ENCODE measurements at regions not wholly inside any gene's neighbourhood (a gene's known extent, or its start where the extent isn't known, plus 50 kb on each side); places are given as distances from the start of the nearest gene placed in this dataset.

DNA sequence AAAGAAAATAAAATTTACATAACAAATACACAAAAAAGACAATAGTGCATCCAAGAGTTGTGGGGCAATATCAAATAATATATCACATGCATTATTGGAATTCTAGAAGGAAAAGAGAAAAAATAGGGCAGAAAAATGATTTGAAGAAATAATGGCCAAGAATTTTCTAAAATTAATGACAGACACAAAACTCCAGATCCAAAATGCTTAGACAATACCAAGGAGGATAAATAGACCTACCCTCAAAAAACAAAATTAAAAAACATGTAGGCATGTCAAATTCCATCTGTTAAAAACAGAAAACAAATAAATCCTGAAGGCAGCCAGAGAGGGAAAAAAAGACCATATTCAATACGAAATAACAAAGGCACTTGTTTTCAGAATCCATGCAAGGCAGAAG is 191.5 kb upstream of the ZNF536 start:
- ChIA-PET POLR2A (interaction anchor here (0.8 kb wide), 1 partner anchor 884 kb away, joined by 3 read pairs; no protein-coding TSS in a partner anchor), CTCF (ENCODE audit: low intra/inter-chr PET ratio) (no interaction called here)
- Histone ChIP-seq H3K9me1 (ENCODE audit: control insufficient read depth, insufficient read depth, low read length) (no peaks in the 10 kb centered on the region), H3K4me1 (replicated peaks in 1 of 2; ENCODE audit: control insufficient read depth in 2 of 2, insufficient read depth in 2 of 2, low read length in 2 of 2) (no peaks in the 10 kb centered on the region), H3K4me2 (ENCODE audit: insufficient read depth, low read length) (no peak overlapping the region), H3K9ac (ENCODE audit: insufficient read depth in 1 of 2, low read depth in 2 of 2, low read length in 2 of 2) (no peak overlapping the region), H2AFZ (ENCODE audit: low read depth, low read length) (no peak overlapping the region), H4K20me1 (replicated peaks; ENCODE audit: control insufficient read depth, insufficient read depth, low read length) (no peaks in the 10 kb centered on the region), H3K4me3 (no peak overlapping the region), H3K27ac (ENCODE audit: extremely low read depth, low read depth, low read length) (no peak overlapping the region), H3K9me3 (replicated peaks; ENCODE audit: control insufficient read depth, insufficient read depth, low read depth, low read length) (no peaks in the 10 kb centered on the region), H3K27me3 (ENCODE audit: control insufficient read depth in 2 of 2, insufficient read depth in 2 of 2, low read length in 2 of 2) (no peaks in the 10 kb centered on the region), H3K79me2 (ENCODE audit: control insufficient read depth, insufficient read depth, low read length) (no peaks in the 10 kb centered on the region), H3K36me3 (ENCODE audit: control insufficient read depth, insufficient read depth, low read length) (no peaks in the 10 kb centered on the region)
- BruUV-seq (replicated peaks), result no TSS peak
- in situ Hi-C loops (cut with MboI), result no loop called here
- no peak for ATAC-seq
- no peak for DNase-seq (ENCODE audit: extremely low read depth in 1 of 4, low spot score in 3 of 4)
- whole genome bisulfite sequencing (ENCODE audit: insufficient coverage, low coverage, missing lambda C conversion rate), result 0% methylated on average over 1 of the region's 1 CpG
- intact Hi-C loops (cut with micrococcal nuclease), result no loop called here
- FAIRE-seq, result no peak
- TF ChIP-seq RBM22 (IDR thresholded peaks at IDR 0.05; ENCODE audit: low read depth, low read length, poor library complexity, severe bottlenecking) (no peak), ZNF146 (CRISPR knock-in tag; IDR thresholded peaks at IDR 0.05; ENCODE audit: unreplicated experiment) (no peak), RBM39 (optimal IDR thresholded peaks at IDR 0.05; ENCODE audit: low read depth, low read length) (no peak), KLF13 (tag; IDR thresholded peaks at IDR 0.05; ENCODE audit: borderline replicate concordance, low read depth) (no peak), HDGF (IDR thresholded peaks at IDR 0.05) (no peak), SIN3B (IDR thresholded peaks at IDR 0.05; ENCODE audit: low read depth) (no peak), ZNF24 (IDR thresholded peaks at IDR 0.05) (no peak), ZBTB8A (IDR thresholded peaks at IDR 0.05; ENCODE audit: partially characterized antibody) (no peak), BDP1 (IDR thresholded peaks at IDR 0.05; ENCODE audit: insufficient read depth, insufficient read length) (no peak), RHOXF2B (CRISPR knock-in tag; conservative IDR thresholded peaks at IDR 0.05) (no peak), DACH1 (IDR thresholded peaks at IDR 0.05; ENCODE audit: partially characterized antibody) (no peak), SREBF1 (IDR thresholded peaks at IDR 0.05; ENCODE audit: borderline replicate concordance, low read depth, low read length) (no peak), GATA2 (CRISPR knock-in tag; IDR thresholded peaks at IDR 0.05) (no peak)
- TF ChIP-seq, protein P1, sequence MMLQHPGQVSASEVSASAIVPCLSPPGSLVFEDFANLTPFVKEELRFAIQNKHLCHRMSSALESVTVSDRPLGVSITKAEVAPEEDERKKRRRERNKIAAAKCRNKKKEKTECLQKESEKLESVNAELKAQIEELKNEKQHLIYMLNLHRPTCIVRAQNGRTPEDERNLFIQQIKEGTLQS (IDR thresholded peaks at IDR 0.05), result no peak
- TF ChIP-seq, protein P1 (CRISPR knock-in tag; conservative IDR thresholded peaks at IDR 0.05), result no peak
- TF ChIP-seq, protein P2, sequence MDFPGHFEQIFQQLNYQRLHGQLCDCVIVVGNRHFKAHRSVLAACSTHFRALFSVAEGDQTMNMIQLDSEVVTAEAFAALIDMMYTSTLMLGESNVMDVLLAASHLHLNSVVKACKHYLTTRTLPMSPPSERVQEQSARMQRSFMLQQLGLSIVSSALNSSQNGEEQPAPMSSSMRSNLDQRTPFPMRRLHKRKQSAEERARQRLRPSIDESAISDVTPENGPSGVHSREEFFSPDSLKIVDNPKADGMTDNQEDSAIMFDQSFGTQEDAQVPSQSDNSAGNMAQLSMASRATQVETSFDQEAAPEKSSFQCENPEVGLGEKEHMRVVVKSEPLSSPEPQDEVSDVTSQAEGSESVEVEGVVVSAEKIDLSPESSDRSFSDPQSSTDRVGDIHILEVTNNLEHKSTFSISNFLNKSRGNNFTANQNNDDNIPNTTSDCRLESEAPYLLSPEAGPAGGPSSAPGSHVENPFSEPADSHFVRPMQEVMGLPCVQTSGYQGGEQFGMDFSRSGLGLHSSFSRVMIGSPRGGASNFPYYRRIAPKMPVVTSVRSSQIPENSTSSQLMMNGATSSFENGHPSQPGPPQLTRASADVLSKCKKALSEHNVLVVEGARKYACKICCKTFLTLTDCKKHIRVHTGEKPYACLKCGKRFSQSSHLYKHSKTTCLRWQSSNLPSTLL (IDR thresholded peaks at IDR 0.05), result no peak
- TF ChIP-seq, protein P3, sequence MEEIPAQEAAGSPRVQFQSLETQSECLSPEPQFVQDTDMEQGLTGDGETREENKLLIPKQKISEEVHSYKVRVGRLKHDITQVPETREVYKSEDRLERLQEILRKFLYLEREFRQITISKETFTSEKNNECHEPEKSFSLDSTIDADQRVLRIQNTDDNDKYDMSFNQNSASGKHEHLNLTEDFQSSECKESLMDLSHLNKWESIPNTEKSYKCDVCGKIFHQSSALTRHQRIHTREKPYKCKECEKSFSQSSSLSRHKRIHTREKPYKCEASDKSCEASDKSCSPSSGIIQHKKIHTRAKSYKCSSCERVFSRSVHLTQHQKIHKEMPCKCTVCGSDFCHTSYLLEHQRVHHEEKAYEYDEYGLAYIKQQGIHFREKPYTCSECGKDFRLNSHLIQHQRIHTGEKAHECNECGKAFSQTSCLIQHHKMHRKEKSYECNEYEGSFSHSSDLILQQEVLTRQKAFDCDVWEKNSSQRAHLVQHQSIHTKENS (CRISPR knock-in tag; IDR thresholded peaks at IDR 0.05), result no peak
- TF ChIP-seq, protein P4, sequence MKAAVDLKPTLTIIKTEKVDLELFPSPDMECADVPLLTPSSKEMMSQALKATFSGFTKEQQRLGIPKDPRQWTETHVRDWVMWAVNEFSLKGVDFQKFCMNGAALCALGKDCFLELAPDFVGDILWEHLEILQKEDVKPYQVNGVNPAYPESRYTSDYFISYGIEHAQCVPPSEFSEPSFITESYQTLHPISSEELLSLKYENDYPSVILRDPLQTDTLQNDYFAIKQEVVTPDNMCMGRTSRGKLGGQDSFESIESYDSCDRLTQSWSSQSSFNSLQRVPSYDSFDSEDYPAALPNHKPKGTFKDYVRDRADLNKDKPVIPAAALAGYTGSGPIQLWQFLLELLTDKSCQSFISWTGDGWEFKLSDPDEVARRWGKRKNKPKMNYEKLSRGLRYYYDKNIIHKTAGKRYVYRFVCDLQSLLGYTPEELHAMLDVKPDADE (conservative IDR thresholded peaks at IDR 0.05; ENCODE audit: control insufficient read depth, low read depth, low read length), result no peak

All from K562 (cell line).